Stimulated activated CD4-positive, alpha-beta T cell treated with anti-CD3 and anti-CD28 coated beads, Interleukin-4, amount 100 ng/mL, for 24 hours (primary cell): ENCODE measurements at regions not wholly inside any gene's neighbourhood (a gene's known extent, or its start where the extent isn't known, plus 50 kb on each side); places are given as distances from the start of the nearest gene placed in this dataset.
A peak's percentile ranks its signal among the peaks of the same experiment; 100 is the strongest.

Experiments used
- DNase-seq: peaks from one replicate; pipeline ENCODE4 v3.0.0-alpha.2; 2020

DNA sequence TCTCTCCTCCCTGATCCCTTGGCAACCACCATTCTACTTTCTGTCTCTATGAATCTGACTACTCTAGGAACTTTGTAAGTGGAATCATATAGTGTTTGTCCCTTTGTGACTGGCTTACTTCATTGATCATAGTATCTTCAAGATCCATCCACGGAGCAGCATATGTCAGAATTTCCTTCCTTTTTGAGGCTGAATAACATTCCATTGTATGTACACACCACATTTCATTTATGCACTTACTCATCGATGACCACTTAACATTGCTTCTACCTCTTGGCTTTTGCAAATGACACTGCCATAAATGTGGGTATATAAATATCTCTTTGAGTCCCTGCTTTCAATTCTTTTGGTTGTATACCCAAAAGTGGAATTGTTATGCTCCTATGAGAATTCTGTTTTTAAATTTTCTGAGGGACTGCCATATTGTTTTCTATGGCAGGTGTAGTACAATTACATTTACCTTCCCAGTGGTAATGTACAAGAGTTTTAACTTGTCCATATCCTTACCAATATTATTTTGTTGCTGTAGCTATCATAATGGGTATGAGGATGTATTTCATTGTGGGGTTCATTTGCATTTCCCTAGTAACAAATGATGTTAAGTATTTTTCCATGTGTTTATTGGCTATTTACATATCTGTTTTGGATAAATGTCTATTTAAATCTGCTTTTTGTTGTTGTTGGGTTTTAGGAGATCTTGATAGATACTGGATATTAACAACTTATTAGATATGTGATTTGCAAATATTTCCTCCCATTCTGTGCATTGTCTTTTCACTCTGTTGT, 466.1 kb downstream of the C4orf33 start:
- DNase-seq = no peak

DNA sequence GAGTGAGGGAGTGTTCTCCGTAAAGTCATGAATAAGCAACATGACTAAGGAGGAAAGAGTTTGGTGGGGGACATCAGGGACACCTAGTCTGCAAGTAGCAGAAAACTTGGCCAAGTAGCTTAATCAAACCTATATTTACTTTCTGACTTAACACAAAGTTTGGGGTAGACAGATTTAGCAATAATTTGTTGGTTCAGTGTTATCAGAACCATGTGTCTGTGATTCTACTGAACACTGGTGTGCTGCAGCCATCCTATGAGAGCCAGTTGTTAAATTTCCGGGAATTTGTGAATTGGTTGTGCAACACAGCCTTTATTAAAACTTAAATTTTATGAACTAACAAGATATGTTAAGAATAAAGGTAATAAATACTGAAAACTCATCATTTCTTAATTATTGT, 469.3 kb downstream of the C4orf33 start:
- DNase-seq = no peak

DNA sequence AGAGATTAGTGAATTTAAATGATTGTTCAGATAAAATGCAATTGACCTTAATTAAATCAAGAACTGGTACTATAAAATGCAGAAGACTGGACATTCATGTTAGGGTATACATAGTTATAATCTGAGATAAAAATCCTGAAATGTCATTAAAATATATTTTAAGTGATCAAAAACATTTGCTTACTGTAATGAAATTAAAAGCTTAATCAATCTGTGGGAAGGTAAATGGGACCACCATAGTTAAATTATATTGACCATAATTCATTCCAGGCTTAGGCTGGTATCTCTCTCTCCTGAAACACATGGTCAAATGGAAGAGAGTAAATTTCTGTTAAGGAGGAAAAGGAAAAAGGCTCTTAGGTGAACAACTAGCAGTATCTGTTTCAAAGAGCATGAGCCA, 474.4 kb downstream of the C4orf33 start:
- no peak for DNase-seq

DNA sequence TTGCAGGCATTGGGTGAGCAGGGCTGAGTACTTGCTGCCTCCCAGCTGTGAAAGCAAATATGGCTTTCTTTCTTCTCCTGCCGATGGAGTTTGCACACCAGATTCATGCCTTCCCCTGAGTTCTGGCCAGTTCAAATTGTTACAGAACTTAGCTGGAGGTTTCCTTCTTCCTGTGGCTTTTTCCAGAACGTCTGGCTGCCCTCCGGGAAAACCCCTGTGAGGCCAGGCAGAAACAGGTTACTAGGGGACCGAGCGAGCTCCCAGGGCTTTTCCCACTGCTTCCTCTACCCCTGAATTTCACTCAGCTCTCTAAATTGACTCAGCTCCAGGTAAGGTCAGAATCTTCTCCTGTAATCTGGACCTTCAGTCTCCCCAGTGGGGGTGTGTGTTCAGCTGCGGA, 482.4 kb downstream of the C4orf33 start:
- no peak for DNase-seq

DNA sequence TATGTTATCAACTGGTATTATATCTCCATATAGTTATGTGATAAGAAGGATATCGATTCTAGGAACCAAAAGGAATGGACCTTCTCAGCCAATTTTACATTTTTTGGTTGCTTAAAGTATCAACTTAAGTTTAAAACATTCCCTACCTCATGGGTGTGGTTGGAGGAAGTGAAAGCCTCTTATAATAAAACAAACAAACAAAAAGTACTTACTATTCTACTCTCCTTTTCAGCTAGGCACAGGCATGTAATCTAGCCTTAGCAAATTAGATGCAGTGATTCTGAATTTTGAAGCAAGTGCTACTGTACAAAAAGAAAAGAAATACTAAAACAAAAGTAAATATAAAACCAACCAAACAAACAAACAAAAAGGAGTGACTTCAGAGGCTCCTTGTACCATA, 485.4 kb downstream of the C4orf33 start:
- no peak for DNase-seq

DNA sequence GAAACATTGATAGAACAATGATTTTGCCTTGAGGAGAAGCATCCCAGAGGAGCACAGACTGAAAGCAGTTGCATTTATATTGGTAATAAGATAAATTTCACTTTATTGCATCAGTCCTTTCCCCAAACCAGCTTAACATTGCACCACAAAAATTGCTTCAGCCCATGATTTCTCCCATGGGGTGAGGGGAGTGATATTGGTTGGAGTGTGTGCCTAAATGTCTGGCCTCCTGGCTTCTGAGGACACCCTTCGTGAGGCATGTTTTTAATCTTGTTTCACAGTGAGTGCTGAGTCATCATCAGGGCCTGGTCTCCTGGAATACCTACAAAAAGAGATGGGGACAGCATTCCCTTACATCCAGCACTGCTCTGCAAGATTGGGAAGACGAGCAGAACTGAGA, 487.9 kb downstream of the C4orf33 start:
- DNase-seq = no peak

DNA sequence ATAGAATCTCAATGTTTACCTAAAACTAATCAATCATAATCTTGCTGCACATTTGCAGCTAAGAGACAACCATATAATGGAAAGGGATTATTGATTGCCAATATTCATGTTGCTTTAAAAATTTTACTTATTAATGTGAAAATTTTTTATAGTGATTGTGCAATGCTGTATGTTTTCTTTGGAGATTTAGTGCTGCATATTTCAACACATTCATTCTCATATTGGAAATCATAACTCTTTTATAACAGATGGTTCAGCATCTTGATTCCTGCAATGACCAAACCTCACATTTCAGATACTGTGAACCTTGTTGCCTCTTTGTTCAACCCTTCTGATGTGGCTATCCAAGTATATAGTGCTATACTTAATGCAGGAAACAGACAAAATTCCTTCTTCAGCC, 502.6 kb downstream of the C4orf33 start:
- no peak for DNase-seq

DNA sequence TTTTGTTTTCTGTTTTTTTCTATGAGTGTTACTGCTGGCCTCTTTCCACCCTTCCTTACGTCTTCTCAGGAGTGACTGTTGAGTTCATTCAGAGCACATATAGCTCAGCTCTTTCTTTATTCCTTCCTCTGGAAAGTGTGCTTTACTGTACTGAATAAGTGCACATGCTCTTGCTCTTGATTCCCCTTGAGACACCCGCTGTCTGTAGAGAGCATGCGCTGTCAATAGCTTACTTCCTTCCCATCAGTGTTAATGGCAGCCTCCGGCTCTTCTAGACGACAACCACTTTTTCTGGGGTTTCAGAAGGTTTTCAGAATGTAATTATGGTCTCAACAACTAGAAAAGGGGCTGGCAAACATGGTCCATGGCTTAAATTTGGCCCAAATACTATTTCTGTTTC, 504.9 kb downstream of the C4orf33 start:
- no peak for DNase-seq

DNA sequence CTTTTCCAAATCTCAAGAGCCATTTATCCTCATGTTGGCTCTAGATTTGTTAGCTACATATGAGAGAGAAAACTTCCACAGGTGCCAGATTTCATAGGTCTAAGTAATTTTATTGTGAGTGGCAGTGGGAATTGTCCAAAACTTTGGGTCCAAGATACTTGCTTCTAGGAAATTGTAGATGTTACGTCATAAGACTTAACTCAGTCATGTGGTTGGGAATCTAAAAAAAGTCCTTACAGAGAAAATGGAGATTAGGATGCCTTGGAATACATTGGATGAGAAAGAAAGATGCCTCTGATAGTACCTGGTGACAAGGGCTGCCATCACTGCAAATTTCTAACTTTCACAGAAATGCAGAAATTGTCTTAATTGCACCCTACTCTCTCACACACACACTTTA, 506.5 kb downstream of the C4orf33 start:
- no peak for DNase-seq

DNA sequence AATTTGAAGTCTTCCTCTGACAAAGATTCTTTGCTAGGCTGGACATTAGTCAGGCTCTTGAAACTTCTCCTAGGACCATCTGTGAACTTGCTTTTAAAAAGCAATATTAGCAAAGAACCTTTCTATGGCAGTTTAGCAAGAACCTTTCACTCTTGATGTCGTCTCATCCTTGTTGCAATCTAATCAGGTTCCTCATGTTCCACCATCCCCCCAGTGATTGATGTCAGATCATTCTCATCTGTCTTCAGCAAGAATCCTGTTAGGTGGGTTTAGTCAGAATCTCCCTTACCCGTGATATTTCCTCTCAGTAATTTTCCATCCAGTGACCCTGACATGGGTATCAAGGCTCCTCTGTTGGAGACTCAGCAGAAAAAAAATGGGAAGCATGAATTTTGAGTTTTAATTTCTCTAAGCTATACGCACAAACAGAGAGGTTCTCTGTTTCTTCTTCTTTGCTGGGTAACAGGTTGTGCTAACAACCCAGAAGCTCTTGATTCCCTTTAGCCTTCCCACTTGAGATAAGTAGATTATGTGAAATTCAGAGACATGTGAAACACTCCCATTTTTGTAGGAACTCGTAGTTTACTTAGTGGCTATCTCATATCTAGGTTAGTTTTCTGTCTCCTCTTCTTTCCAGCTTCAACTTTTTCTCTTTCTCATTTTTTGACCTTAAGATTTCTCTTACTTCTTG, 507.4 kb downstream of the C4orf33 start:
- DNase-seq = no peak

DNA sequence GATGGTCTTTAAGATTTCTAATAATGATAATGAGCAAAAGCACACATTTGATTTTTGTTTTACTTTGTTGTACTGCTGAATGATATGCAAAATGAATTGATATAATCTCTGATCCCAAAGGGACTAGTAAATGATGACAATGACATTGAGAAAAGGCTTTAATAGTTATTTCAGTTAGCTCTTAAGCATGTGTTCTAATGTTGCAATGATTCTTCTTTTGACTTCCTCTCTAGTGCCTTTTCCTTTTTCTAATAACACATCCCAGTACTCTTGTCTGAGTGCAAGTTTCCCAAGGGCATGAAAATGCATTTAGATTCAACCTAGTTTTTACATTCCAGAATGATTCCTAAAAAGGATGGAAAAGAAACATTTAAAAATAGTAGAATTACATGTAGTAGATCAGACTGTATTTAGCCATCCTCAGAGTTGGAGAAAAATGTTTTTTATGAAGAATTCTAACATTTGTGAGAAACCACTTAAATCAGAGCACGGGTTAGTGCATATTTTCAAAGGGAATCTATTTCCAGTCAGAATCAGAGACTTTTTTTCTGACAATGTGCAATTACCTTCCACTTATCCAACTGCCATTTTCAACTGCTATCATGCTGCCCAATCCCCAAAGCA, 508.8 kb downstream of the C4orf33 start:
- no peak for DNase-seq

DNA sequence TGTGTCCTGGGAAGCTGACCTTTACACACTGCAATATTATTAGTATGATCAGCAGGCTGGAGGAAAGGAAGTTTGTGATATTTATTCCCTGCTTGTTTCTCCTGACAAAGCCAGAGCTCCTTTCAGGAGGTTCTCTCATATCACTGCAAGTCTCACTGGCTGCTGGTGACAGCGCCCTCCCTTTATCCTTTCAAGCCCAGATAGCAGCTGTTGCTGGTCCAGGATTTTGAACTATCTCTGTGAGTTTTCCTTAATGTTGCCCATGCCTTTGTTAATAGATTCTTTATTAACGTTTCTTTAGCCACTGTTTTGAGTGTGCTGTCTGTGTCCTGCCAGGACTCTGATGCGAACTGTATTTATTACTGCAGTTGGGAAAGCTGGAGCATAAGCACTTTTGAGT, 518.7 kb downstream of the C4orf33 start:
- DNase-seq = no peak

DNA sequence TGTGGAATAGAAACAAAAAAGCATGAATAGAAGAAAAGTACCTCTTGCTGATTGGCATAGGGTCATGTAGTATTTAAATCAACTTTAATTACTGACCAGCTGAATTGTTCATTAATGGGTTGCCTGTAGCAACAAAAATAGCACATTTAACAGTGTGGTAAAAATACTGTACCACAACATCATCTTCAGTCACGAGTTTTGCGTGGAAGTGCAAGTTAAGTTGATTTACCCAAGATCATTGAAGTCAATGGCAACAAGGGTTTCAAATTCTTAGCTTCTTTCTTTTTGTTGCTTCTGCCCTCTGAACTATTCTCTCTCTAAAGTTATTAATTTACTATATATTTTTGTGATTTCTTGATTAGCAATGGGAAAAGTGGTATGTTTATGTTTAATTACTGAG, 526.6 kb downstream of the C4orf33 start:
- DNase-seq = no peak

DNA sequence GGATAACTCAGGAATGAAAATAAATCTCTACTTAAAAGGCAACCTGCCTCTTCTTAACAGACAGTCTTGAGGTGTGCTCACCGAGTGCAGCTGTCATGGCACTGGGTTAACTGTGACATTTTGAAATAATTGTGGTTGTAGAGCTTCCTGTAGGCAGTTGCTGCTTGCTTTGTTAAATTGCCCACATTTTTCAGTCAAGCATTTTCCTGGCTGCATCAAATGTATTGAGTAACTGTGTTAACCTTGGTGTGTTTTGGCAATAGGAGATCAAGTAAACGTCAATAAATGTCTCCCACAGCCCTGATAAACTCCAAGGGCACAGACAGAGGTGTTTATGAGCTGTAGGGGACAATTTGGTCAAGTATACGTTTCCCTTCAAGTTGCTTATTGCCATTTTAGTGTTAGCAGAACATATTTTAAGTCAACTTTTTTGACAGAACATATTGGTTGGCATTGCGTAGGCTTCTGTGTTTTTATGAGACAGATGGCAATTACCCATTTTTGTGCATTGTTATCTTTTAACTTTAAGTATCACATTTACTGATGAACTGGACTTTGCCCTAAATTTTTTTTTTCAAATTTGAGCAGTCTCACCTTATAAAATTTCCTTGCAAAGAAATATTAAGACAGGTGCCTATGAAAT, 527.4 kb downstream of the C4orf33 start:
- no peak for DNase-seq

DNA sequence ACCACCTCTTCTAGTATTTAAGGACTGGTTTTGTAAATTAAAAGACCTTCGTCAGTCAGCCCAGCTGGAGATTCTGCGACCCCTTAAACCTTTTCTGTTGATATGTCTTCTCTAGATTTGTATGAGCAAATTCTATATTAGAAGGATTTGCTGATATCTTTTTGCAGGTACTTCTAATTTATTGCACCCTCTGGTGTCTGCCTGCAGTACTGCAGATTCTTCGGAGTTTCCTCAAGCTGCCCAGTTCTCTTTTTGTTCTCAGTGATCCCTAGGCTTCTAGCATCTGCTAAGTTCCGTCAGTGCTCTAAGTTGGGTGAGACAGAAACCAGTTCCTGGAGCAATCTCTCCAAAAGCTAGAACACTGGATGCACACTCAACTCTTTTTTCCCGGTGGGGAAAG, 545.2 kb downstream of the C4orf33 start:
- peak; percentile 34 for DNase-seq

DNA sequence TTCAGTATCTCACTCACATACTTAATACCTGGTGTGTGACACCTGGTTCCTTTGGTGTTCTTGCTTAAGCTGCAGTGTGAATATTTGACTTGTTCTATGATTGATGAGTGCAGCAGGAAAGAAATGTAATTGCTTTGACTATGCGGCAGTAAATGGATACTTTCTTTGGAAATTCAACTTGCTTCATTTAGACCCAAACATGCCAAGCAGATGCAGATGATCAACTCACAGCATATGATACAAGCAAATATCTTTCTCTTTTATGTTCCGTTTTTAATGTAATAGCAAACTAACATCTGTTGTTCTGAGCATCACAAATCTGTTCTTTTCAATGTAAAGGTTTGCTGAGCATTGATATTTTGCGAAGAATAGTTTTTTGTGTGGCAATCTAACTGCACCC, 549.5 kb downstream of the C4orf33 start:
- no peak for DNase-seq

DNA sequence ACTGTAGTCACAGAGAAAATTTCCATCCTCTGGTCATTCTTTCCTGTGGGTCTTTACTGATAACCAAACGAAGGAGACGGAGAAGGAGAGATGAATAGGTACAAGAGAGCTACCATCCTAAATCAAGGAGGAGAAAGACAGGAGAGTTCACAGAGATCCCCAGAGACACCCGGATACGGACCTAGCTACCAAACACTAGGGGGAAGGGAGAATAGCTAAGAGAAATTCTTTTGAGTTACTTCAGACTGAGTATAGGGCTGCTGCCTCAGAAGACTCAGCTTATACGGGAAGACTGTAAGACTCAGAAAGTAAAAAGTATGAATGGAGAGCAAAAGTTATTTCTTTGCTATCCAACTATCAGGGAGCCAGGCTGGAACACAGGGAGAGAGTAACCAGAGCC, 572.1 kb downstream of the C4orf33 start:
- DNase-seq = no peak

DNA sequence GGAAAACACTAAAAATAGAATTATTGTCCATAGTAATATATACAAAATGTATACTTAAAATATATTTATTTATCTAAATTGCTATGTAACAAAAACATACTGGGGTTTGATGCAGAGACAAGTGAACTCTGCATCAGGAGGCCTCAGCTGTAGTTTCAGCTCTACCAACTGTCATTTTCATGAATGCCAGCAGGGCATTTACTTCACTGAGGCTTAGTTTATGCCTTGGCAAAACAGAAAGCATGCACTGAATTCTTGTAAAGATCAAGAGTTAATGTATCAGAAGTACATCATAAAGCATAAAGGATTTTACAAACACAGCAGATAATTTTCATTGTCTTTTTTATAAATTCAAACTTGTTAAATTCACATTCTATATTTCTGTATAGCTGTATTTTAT, 577.0 kb downstream of the C4orf33 start:
- DNase-seq = no peak

DNA sequence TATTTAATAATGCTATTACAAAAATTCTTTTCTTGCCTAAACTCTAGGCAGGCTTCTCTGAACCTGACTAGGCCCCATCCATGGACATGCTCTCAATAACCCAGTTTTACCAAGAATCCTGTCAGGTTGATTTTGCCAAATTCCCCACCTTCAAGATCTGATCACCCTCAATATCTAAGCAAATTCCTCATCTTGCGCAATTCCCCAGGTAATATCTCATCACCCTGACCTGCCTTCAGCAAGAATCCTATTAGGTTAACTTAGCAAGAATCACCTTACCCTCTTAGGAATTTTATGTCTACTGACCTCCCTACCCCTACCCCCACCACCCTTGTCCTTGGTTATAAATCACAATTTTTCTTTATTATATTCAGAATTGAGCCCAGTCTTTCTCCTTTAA, 579.1 kb downstream of the C4orf33 start:
- no peak for DNase-seq

DNA sequence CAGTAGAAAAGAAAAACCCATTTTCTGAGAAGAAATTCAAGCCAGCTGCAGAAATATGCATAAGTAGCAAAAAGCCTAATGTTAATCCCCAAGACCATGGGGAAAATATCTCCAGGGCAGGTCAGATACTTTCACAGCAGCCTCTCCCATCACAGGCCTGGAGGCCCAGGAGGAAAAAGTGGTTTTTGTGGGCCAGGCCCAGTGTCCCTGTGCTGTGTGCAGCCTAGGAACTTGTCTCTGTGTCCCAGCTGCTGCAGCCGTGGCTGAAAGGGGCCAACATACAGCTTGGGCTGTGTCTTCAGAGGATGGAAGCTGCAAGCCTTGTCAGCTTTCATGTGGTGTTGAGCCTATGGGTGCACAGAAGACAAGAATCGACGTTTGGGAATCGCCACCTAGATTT, 581.0 kb downstream of the C4orf33 start:
- no peak for DNase-seq

DNA sequence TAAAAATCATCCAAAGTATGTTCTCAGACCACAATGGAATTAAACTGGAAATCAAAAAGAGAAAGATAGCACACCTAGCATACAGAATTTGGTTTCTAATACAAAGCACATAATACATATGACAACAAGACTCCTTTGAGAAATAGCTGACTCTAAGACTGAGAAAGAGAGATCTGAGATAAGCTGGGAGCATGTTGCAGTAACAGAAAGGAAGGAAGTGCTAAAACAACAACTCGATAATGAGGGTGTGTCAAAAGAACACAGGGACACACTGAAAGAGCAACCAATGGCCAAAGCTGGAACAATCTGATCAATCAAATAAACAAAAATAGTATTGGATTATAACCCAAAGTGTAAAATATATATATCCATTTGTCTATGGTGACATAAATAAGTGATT, 586.6 kb downstream of the C4orf33 start:
- no peak for DNase-seq

DNA sequence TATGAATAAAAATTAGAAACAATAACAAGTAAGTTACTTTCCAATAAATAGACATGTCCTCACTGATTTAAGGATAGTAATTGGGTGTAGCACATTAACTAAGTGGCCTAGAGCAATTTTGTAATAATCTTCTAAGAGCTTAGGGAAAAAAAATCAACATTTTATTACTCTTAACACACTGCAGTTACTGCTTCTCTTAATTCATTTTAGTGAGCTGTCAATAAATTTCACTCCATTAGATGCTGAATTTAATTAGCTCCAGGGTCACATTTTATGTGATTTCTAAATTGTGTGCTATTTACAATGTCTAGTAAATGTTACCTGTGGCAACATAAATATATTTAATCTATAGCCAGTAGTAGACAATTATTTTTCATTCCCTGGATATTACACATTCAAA, 612.0 kb downstream of the C4orf33 start:
- DNase-seq = no peak

DNA sequence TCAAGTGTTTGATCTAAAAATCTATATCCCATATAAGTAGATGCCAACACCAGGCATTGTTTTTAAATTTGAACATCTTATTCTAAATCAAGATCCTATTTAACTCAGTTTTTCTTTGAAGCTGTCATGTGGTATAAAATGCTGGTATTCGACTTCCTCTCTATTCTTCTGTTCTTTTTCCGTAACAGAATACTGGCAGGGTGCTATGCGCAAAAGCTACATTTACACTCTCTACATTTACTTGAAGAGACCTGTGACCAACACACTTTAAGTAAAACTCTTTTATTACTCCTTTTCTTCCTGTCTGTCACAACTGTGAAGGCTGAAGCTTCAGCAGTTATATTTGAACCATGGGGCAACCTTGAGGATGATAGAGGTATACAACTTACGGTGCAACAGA, 612.8 kb downstream of the C4orf33 start:
- DNase-seq = no peak

DNA sequence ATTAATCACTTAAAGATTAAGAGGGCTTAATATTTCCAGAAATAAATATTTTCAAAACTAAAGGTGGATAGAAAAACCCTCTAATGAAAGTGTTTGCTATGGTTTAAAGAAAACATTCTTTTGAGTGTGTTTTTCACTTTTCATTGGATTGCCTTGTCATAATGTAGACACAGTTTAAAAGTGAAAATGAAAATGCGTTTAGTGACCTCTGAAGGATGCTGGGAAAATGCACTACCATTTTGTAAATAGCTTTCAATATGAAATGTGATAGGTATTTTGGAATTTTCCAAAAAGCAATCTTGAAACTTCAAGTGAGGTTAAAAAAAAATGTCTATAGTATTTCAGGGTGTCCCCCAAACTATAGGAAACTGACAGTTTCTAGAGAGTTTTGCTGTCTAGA, 642.2 kb downstream of the C4orf33 start:
- DNase-seq = no peak
